ENCODE measurements at regions not wholly inside any gene's neighbourhood (a gene's known extent, or its start where the extent isn't known, plus 50 kb on each side); places are given as distances from the start of the nearest gene placed in this dataset.

GRCh38 chr2:200212862-200213425 is 93.5 kb upstream of the SPATS2L start:
- Histone ChIP-seq H3K4me2 (ENCODE audit: extremely low read depth, insufficient read depth, low read length) (no peak overlapping the region), H4K20me1 (ENCODE audit: control insufficient read depth, extremely low read depth, insufficient read depth, low read length) (no peaks in the 10 kb centered on the region), H3K27ac (ENCODE audit: insufficient read depth, low read length) (no peak overlapping the region), H3K36me3 (ENCODE audit: control insufficient read depth, insufficient read depth, low read length) (no peaks in the 10 kb centered on the region), H3K4me3 (replicated peaks in 1 of 4; ENCODE audit: control extremely low read depth in 1 of 4, insufficient read depth in 1 of 4, low read depth in 3 of 4, low read length in 4 of 4) (no peak overlapping the region), H3K79me2 (ENCODE audit: control insufficient read depth, insufficient read depth, low read length) (no peaks in the 10 kb centered on the region), H2AFZ (ENCODE audit: low read length) (no peak overlapping the region), H3K9me3 (ENCODE audit: control insufficient read depth, insufficient read depth, low read depth, low read length) (no peaks in the 10 kb centered on the region), H3K9ac (ENCODE audit: insufficient read depth, low read length) (no peak overlapping the region), H3K27me3 (ENCODE audit: control insufficient read depth, insufficient read depth, low read length) (no peaks in the 10 kb centered on the region), H3K4me1 (ENCODE audit: control insufficient read depth, extremely low read depth, insufficient read depth, low read length) (no peaks in the 10 kb centered on the region)
- DNase-seq (ENCODE audit: low read depth in 2 of 2): no peak
- TF ChIP-seq EZH2 (IDR thresholded peaks at IDR 0.05; ENCODE audit: low read length, missing control alignments) (no peak), CTCF (conservative IDR thresholded peaks at IDR 0.05 in 1 of 2, IDR thresholded peaks at IDR 0.05 in 1 of 2; ENCODE audit: low read depth in 1 of 2, low read length in 2 of 2) (no peak)

GRCh38 chr2:200216310-200216709 is 90.2 kb upstream of the SPATS2L start:
- H3K36me3 ChIP-seq (ENCODE audit: control insufficient read depth, insufficient read depth, low read length): no peaks in the 10 kb centered on the region
- H4K20me1 ChIP-seq (ENCODE audit: control insufficient read depth, extremely low read depth, insufficient read depth, low read length): no peaks in the 10 kb centered on the region
- no peak overlapping the region for H3K4me2 ChIP-seq (ENCODE audit: extremely low read depth, insufficient read depth, low read length)
- H3K27me3 ChIP-seq (ENCODE audit: control insufficient read depth, insufficient read depth, low read length): no peaks in the 10 kb centered on the region
- no peaks in the 10 kb centered on the region for H3K4me1 ChIP-seq (ENCODE audit: control insufficient read depth, extremely low read depth, insufficient read depth, low read length)
- no peaks in the 10 kb centered on the region for H3K9me3 ChIP-seq (ENCODE audit: control insufficient read depth, insufficient read depth, low read depth, low read length)
- no peak overlapping the region for H3K4me3 ChIP-seq (replicated peaks in 1 of 4; ENCODE audit: control extremely low read depth in 1 of 4, insufficient read depth in 1 of 4, low read depth in 3 of 4, low read length in 4 of 4)
- no peak overlapping the region for H2AFZ ChIP-seq (ENCODE audit: low read length)
- no peak for DNase-seq (ENCODE audit: low read depth in 2 of 2)
- TF ChIP-seq EZH2 (IDR thresholded peaks at IDR 0.05; ENCODE audit: low read length, missing control alignments) (no peak), CTCF (conservative IDR thresholded peaks at IDR 0.05 in 1 of 2, IDR thresholded peaks at IDR 0.05 in 1 of 2; ENCODE audit: low read depth in 1 of 2, low read length in 2 of 2) (no peak)
- no peak overlapping the region for H3K9ac ChIP-seq (ENCODE audit: insufficient read depth, low read length)
- no peak overlapping the region for H3K27ac ChIP-seq (ENCODE audit: insufficient read depth, low read length)
- H3K79me2 ChIP-seq (ENCODE audit: control insufficient read depth, insufficient read depth, low read length): no peaks in the 10 kb centered on the region

- H3K9ac ChIP-seq (ENCODE audit: insufficient read depth, low read length): no peak overlapping the region
- no peaks in the 10 kb centered on the region for H3K79me2 ChIP-seq (ENCODE audit: control insufficient read depth, insufficient read depth, low read length)
- H3K27me3 ChIP-seq (ENCODE audit: control insufficient read depth, insufficient read depth, low read length): no peaks in the 10 kb centered on the region
- DNase-seq (ENCODE audit: low read depth in 2 of 2): no peak
- H3K36me3 ChIP-seq (ENCODE audit: control insufficient read depth, insufficient read depth, low read length): no peaks in the 10 kb centered on the region
- H4K20me1 ChIP-seq (ENCODE audit: control insufficient read depth, extremely low read depth, insufficient read depth, low read length): no peaks in the 10 kb centered on the region
- H3K4me1 ChIP-seq (ENCODE audit: control insufficient read depth, extremely low read depth, insufficient read depth, low read length): no peaks in the 10 kb centered on the region
- no peaks in the 10 kb centered on the region for H3K9me3 ChIP-seq (ENCODE audit: control insufficient read depth, insufficient read depth, low read depth, low read length)
- no peak overlapping the region for H3K27ac ChIP-seq (ENCODE audit: insufficient read depth, low read length)
- H2AFZ ChIP-seq (ENCODE audit: low read length): no peak overlapping the region
- H3K4me3 ChIP-seq (replicated peaks in 1 of 4; ENCODE audit: control extremely low read depth in 1 of 4, insufficient read depth in 1 of 4, low read depth in 3 of 4, low read length in 4 of 4): no peak overlapping the region
- no peak overlapping the region for H3K4me2 ChIP-seq (ENCODE audit: extremely low read depth, insufficient read depth, low read length)
- TF ChIP-seq CTCF (conservative IDR thresholded peaks at IDR 0.05 in 1 of 2, IDR thresholded peaks at IDR 0.05 in 1 of 2; ENCODE audit: low read depth in 1 of 2, low read length in 2 of 2) (no peak), EZH2 (IDR thresholded peaks at IDR 0.05; ENCODE audit: low read length, missing control alignments) (no peak)
Observed at GRCh38 chr2:200217320-200217719, 89.2 kb upstream of the SPATS2L start.

All from fibroblast of lung (primary cell).